Esophagus squamous epithelium (tissue), 4 donors: ENCODE measurements at regions not wholly inside any gene's neighbourhood (a gene's known extent, or its start where the extent isn't known, plus 50 kb on each side); places are given as distances from the start of the nearest gene placed in this dataset.

Experiments
- POLR2A ChIP-seq, 4 donors: fragments of 450-650 bp; IDR thresholded peaks; one replicate each; pipeline ENCODE4 v1.6.1; 2017; ENCODE audit warnings: antibody characterized with exemption in 4 of 4, mild to moderate bottlenecking in 4 of 4, moderate library complexity in 3 of 4
- TF ChIP-seq, protein P1 (sequence below), 6 experiments: fragments of 450-650 bp in 4 of 6; fragments of 200-600 bp in 2 of 6; sonication (generic) in 2 of 6; IDR thresholded peaks; one replicate each; pipeline ENCODE4 v1.5.1; 2016 to 2019; ENCODE audit warnings: antibody characterized with exemption in 6 of 6, mild to moderate bottlenecking in 4 of 6, moderate library complexity in 4 of 6

DNA sequence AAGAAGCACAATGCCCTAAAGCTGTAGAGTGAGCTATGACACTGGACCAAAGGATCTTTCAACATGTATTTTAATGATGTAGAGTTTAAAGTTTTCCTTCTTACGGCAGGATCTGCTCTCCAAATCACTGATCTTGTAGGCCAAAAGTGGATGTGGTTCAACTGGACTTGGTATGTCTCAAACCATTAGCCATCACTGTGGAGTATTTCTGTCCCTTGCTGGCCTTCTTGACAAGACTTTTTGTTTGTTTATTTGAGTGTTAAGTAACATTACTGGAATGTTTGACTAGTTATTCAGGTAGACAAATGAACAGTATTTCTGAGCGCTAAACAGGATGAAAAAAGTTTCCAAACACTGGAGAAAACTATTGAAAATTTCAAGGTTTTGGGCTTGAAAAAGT, 472.7 kb upstream of the CFAP20DC start:
- TF ChIP-seq, protein P1, sequence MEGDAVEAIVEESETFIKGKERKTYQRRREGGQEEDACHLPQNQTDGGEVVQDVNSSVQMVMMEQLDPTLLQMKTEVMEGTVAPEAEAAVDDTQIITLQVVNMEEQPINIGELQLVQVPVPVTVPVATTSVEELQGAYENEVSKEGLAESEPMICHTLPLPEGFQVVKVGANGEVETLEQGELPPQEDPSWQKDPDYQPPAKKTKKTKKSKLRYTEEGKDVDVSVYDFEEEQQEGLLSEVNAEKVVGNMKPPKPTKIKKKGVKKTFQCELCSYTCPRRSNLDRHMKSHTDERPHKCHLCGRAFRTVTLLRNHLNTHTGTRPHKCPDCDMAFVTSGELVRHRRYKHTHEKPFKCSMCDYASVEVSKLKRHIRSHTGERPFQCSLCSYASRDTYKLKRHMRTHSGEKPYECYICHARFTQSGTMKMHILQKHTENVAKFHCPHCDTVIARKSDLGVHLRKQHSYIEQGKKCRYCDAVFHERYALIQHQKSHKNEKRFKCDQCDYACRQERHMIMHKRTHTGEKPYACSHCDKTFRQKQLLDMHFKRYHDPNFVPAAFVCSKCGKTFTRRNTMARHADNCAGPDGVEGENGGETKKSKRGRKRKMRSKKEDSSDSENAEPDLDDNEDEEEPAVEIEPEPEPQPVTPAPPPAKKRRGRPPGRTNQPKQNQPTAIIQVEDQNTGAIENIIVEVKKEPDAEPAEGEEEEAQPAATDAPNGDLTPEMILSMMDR (IDR thresholded peaks at IDR 0.05) = no peak
- TF ChIP-seq POLR2A (IDR thresholded peaks at IDR 0.05) = no peak
